Colon (tissue), 2 donors: ENCODE measurements at regions not wholly inside any gene's neighbourhood (a gene's known extent, or its start where the extent isn't known, plus 50 kb on each side); places are given as distances from the start of the nearest gene placed in this dataset.
"Not testable (repeated sequence)": the region's sequence is repeated elsewhere in the genome, so short reads cannot be mapped to it uniquely, and the experiment has no call there.

Experiments
- FAIRE-seq: peaks from 2 replicates; lab custom pipeline; 2012; peaks lifted over from hg19 to GRCh38; lab: Jason Lieb, UNC
- donor health status: control.
- donor health status: control.

DNA sequence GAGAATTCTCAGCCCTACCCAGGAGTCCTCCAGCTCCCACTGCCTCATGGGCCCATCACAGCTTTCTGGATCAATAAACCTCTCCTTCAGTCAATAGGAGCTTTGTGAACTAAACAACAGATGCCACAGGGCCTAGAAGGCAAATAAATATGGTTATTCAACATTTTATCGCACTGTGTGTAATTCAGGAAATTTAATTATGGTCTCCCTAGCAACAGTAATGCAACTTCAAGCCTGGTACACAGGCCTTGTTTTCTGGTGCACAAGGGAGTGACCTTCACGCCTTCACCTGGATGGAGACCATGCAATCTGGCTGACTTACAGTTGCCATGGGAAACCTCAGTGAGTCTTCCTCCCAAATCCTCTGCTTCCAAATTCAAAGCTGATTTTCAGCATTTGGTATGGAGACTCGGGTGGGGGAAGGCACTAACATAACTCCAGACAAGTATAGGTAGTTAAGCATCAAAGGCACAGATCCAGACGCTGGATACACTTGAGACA is 441.0 kb upstream of the NPVF start:
- no peak for FAIRE-seq

DNA sequence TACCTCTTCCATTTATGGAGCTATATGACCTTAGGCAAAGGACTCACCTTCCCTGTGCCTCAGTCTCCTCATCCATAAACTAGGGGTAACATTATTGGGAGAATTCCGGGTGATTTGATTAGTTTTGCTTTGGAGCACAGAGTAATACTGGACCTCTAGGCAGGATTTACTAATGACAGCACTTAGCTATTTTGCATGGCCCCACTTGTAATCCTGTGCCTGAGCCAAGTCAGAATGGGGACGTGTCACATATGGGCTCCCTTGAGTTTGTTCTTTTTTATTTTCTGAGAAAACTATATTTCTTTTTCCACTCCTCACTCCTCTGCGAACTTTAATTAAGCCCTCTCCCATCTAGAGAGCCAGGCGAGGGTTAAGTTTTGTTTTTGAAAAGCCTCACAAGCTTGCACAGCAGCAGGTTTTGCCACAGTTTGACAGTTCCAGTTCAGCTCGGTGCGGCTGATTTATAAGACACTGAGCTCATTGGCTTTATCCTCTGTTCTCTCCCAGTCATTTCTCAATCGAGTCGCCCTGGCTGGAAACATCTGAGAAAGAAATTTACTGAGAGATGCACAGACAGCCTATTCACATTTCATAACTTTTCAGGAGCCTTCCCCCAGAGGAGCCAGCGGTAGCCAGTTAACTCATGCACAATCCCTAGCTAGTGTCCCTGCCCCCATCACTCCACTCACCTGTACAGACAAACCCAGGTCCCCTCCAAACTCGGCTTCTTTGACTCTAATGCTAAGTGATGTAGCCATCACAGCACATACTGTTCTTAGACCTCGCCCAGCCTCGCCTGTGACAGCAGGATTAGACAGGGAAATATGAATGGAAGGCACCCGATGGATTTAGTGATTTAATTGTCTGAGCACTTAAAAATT is 441.9 kb upstream of the NPVF start:
- no peak for FAIRE-seq

DNA sequence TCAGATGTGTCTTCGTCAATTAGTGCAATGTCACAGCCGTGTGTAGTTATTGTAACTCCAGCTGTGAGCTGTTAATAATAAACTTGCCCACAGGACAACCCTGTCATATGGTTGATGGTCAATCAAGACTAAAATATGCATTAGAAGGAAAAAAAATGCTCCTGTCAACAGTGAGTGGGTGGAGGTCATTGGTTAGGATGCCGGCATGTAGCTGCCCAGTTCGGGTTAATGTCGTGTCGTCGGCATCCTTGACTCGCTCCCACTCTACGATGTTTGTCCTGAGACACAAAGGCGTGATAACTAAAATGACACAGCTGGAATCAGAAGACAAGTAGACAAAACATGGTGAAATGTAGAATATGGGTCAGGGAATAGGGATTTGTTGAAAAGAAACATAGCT is 442.8 kb upstream of the NPVF start:
- FAIRE-seq = no peak

DNA sequence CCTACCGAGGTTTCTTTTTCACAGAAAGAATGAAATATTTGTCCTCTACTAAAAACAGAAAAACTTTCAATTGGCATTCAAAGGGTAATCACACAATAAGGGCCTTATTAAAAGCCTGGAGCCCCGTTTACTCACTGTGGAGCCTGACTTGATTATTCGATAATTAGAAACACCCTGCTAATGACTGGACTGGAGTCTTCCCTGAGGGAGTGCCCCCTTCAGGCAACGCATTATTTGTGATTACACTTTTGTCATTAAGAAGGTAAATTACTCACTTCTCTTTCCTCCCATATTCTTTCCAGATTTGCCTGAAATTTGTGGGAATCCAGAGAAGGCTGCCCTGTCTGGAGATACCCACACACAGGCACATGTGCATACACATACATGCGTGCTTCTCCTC is 444.2 kb upstream of the NPVF start:
- FAIRE-seq = no peak

DNA sequence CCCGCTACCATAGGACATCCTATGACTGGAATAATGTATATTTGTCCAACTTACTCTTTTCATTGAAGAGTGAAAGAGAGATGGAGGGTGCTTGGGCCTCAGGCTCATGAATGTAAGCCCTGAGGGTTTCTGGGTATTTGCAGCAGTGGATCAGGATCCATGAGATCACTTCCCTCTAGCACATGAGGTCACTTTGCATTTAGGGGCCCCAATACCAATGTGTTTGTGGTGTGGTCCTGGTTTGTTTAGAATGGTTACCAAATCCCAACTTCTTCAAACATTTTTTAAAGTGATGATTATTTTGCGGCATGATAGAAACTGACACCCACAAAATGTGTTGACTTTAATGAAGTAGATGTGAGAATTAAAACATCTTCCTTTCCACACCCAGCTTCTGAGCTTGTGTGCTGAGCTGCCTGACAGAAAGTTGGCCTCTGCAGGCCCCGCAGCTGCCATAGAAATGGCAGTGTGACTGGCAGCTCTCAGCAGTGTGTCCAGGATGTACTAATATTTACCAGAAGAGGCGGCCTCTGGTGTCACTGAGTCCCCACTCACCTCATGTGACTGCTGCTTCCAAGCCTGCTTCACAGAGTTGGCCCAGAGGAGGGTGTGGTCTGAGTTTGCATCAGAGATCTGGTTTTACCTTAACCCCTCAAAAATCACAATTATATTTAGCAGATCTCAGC is 447.6 kb upstream of the NPVF start:
- no peak for FAIRE-seq

DNA sequence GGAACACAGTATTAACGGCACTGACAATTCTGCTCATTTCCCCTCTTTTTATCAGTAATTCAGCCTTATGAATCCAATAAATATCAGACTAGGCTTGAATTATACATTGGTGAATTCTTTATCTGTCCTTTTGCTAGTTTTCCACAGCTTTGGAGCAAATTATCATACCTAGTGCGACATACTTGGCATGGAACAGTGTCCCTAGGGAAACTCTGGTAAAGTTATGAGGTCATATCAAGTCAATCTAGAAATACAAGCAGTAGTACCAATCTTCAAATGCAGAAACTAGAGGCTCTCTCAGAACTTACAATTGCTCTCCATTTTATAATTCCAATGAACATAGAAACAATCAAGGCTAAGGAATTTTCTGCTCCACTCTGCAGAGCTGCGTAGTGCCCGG is 449.3 kb upstream of the NPVF start:
- no peak for FAIRE-seq

DNA sequence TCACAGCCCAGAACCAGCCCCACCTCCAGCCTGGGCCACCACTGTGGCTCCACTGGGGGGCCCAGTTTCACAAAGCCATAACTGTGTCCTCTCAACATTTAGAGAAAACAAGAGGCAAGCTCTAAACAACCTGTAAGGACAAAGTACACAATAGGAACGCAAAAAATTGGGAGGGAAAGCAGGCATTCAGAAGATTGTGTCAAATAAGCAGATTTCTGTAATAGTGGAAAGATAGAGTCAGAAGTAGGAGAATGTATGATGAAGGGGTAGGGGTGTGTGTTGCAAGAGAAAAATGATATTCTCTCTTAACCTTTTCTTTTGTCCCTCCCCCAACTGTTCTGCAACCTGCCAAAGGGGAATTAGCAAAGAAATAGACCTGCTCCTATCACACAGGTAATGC is 449.9 kb upstream of the NPVF start:
- FAIRE-seq = no peak

DNA sequence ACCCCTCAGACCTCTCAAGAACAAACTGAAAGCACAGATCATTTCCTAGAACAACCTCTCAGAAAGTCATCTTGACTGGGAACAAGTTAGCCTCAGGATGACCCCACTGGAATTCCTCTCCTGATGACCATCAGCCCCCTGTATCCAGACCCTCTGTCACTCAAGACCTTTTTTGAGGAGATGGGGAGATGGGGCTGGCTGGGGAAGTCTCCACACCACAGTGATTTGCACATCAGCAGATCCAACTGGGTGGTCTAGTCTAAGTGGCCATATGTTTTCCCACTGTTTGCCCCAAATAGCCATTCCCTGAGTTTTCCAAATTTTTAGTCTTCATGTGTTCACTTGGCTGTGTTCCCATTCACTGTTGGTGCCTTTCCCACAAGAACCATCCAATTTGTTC is 452.4 kb upstream of the NPVF start:
- FAIRE-seq = no peak

DNA sequence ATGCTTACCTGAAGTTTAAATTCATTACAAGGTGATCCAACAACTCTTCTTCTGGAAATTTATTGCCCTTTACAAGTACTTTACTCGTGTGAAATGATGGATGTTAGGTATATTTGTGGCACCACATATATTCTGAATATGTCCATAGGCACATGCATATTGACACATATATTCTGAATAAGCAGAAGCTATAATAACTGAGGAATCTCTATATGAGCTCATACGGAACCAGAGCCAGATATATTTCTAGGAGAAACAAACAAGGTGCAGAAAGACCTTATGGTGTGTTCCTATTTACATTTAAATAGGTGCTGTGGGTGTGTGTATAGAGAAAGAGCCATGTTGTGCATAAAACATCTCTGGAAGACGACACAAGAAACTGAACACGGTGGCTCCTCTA is 456.1 kb upstream of the NPVF start:
- FAIRE-seq = no peak

DNA sequence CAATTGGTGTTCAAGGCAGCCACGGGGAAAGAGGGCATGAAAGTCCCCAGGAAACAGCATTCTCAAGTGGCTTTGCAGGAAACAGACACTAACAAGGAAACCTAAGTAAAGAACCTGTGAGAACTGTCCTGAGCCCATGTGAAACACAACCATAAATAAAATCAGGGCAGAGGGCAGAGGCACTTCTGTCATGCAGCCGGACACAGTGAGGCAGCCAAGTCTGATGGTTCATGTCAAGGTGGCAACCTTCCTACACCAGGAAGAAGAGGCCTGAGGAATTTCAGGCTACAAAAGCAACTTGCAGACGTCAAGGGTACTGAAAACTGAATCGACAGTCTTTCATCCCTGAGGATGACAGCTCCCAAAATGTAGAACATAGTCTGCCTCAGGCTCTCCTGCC is 458.2 kb upstream of the NPVF start:
- no peak for FAIRE-seq

DNA sequence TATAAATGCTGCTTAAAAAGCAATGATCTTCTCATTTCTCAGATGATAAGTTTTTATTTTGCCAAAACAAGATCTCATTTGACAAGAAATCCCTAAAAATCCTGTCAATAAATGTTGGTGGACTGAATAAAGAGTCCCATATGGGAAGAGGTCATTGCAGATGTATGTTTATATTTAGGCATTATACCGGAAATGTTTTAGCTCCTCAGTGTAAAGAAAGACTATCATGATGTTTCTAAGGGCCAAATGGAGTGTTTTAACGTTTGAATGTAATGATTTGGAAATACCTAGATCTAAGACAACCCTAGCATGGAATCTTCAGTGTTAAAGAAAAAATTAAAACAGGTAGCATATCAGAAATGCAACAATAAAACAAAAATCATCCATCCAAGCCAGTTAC is 457.8 kb upstream of the NFE2L3 start:
- FAIRE-seq = no peak

DNA sequence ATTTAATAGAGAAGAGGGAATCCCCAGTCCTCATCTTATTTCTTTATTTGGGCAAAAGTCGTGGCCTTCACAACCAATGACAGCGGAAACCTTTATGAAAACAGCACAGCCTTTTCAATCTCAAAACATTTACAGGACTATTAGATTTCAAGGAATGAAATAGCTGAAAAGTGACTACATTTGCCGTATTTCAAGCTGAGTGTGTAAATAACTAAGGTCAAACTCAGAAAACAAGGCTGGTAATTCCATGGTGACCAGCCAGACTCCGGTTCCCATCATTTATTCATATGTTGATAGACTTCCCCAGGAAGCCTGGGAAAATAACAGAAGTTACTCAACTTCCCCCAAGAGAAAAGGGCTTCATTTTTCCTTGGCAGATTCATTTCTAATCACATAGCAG is 457.3 kb upstream of the NFE2L3 start:
- FAIRE-seq = no peak

DNA sequence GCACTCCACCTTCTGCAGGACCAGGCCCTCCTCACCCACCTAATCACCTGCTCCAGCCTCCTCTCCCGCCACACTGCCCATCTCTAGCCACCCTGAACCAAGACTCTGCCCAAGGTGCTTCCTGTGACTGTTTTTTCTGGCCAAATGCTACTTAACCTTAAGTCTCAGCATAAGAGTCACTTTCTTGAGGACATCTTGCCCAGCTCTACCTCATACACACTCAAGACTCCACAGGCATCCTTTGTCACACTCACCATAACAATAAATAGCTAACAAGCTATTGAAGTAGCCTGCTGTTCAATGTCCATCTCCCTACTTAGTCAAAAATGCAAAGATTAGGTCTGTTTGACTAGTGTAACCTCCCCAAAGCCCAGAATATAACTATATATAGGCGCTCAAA is 455.4 kb upstream of the NFE2L3 start:
- FAIRE-seq = no peak

DNA sequence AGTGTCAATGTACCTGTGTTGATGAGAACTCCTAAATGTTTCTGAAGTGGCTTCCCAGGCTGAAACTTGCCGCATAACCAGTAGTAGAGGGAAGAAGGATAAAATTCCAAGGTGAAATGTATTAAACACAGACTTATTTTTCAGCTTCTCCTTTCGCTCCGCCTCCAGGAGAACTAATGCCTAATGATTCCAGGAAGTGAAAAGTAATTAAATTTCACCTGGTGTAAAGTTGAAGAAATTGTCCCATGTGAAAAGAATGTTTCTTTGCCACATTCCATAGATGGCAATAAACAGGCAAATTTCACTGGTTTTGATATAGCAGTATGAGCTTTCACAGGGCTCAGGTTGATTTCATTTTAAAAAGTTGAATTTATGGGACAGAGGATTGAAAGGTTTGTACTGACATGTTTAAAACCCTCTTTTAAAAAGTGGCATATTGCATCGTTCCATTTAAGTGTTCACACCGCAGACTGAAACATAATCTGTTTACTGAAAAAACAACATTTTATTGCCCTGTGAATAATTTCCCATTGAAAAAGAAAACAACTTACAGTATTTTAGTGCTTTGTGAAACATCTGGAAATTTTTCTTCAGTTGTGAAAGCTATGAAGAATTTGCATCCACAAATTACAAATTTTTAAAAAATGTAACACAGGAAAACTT is 453.4 kb upstream of the NFE2L3 start:
- FAIRE-seq = no peak

DNA sequence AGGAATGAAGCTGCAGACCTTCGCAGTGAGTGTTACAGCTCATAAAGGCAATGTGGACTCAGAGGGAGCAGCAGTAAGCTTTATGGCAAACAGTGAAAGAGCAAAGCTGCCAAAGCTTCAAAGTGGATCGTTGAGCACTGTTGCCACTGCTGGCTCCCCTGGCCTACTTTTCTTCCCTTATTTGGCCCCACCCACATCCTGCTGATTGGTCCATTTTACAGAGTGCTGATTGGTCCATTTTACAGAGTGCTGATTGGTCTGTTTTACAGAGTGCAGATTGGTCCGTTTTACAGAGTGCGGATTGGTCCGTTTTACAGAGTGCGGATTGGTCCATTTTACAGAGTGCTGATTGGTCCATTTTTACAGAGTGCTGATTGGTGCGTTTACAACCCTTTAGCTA is 451.9 kb upstream of the NFE2L3 start:
- not testable (repeated sequence) for FAIRE-seq

DNA sequence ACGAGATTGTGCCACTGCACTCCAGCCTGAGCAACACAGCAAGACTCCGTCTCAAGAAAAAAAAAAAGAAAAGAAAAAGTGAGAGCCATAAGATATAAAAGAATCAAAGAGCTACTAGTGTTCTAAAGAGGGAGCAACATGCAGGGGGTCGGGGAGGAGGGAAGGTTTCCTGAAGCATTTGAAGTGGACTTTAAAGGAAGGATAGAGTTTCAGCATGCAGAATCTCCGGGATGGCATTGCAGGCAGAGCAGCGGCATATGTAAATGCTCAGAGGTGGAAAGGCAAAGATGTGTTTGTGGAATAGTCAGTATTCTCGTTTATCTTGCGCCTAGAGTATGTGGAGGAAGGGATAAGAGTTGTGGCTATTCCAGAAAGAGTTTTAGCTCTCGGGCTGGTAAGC is 447.6 kb upstream of the NFE2L3 start:
- no peak for FAIRE-seq

DNA sequence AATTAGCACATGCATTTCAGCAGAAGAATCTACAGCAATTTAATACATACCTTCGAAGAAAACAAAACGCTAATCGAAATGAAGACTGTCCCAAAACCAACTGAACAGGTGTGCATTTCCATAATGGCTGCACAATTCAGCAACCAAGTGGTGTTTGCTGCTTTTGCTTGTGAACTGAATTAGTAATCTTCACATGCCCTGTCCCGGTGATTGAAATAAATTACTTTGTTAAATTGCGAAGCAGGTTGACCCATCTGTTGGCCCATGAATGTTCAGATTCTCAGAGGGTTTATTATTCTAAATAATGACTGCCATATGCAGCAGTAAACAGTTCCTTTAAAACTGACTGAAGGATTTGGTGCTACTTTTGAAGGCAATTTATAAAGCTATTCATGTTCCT is 445.2 kb upstream of the NFE2L3 start:
- FAIRE-seq = no peak

DNA sequence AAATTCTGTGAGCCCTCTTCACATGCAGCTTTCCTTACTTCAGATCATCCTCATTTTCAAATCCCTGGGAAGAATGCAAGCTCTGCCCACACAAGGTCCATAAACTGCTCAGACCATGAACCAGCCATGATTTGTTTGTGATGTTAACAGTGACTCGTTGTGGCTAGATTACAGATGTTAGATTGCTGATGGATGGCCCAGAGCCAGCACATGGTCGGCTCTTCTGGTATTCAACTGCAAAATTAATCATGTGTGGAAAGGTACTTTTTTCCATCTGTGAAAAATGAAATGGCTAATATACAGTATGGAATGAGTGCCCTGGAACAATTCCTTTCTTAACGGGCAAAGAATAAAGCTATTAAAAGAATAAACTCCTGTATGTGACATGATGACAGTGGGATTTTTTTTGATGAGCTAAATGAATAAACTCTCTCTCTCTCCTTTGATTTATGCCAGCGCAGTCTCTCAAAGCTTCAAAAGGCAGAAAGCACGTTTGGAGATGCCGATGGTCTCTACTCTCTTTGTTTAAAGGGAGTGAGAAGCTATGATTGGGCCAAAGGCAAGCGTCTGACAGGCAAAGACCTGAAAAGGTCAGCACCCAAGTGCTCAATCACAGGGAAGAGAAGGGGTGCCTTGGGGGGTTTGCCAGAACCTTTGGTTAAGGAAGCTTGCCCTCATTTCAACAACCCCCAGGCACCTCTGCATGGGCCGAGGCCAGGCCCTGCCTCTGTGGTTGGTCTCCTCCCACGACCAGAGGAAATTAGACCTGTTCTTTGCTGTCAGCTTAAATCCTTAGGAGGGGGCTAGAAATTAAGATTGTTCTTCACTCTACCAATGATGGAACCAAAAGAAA is 444.0 kb upstream of the NFE2L3 start:
- no peak for FAIRE-seq

DNA sequence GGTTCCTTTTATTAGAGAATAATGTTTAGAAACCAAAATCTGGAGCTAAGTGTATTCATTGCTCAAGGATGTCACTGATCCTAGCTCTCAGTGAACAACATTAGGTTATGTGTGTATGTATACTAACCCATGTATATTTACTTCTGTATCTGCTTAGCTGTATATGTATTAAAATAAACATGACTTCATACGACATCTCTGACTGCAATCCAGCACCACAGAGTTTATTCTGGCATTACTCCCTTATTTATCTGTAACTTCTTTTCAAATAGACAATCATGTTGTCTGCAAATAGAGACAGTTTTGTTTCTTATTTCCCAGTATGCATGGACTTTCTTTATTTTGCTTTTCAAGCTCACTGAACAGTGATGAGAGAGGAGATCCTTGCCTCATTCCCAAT is 441.0 kb upstream of the NFE2L3 start:
- no peak for FAIRE-seq

DNA sequence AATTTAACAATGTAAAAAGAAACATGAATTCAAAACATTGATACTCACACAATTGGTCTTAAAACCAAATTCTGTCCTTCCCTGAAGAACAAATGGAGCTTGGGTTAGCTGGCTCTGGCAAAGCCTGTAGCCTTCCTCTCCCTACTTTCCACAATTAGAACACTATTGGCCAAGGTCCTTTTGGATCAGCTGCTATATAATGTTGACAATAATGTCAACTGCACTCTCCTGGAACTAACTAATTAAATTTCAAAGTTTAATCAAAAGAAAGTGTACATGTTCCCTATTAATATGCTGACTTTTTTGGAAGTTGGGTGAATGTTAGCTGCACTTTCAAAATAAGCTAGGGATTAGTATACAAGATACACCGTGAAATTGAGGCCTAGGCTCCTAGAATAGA is 440.1 kb upstream of the NFE2L3 start:
- no peak for FAIRE-seq

DNA sequence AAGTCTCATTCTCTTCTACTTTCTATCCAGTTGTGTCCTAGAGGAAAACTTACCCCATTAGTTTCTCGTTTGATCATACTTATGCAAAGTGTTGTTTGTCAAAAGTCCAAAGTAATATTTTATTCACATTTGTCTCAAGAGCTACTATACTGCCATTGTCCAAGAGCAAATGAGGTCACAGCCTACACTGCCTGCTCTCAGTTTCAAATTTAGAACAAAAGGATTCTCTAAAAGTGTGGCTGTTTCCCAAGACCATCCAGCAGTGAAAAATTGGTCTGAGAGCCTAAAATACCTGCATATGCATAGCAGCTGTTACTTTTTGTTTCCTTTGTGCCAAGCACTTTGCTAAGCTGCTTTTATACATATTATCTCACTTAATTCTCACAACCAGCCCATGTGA is 439.5 kb upstream of the NFE2L3 start:
- no peak for FAIRE-seq

DNA sequence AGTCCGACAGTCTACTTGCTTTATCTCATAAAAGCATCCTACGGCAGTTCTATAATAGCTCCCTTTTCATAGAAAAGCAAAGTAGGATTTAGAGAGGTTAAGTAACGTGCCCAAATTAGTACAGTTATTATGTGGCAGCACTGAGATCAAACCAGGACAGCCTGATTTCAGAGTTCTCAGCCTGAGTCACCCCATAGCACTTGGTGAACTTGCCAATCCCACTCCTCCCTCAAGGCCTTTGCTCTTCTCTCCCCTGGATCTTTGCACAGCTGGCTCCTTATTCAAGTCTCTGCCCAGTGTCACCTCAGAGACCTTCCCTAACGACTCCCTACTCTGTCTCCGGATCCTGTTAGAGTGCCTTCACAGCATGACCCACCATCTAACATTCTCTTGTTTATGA is 438.0 kb upstream of the NFE2L3 start:
- no peak for FAIRE-seq
